ENCODE measurements at regions not wholly inside any gene's neighbourhood (a gene's known extent, or its start where the extent isn't known, plus 50 kb on each side); places are given as distances from the start of the nearest gene placed in this dataset.

DNA sequence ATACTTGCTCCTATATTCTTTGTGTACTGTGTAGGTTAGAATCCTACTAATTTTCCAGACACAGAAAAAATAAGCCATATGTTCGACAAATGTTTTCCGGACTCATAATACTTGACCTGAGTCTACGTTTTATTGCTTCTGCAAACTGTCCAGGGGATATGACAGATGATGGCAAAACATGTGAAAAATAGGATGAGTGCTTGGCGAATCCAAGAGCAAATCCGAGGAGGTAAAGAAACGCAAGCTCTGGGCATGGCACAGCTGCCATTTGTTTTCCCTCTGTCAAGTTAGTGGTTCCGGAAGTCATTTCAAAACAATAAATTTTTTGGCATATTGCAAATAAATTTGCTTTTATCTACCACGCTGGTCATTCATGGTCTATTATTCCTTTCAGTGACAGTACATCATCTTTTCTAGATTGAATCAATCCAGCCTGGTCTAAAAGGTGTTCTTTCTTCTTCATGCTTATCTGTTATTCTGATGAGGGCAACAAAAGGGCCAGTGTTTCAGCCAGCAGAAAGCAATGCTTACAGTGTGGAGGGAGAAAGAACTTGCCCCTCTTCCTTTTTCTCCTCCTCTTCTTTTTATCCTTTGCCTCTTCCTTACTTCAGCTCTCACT, 476.1 kb upstream of the SOX11 start:
- H3K36me3 ChIP-seq (ENCODE audit: insufficient read depth, low read length): no peaks in the 10 kb centered on the region
- H3K9me3 ChIP-seq (ENCODE audit: control insufficient read depth, insufficient read depth, low read length): no peaks in the 10 kb centered on the region
- H3K4me1 ChIP-seq (ENCODE audit: insufficient read depth, low read length): no peaks in the 10 kb centered on the region
- no peak overlapping the region for H3K9ac ChIP-seq (ENCODE audit: low read depth, low read length)

- Histone ChIP-seq H3K9ac (ENCODE audit: low read depth, low read length) (no peak overlapping the region), H3K36me3 (ENCODE audit: insufficient read depth, low read length) (no peaks in the 10 kb centered on the region), H3K4me1 (ENCODE audit: insufficient read depth, low read length) (no peaks in the 10 kb centered on the region), H3K9me3 (ENCODE audit: control insufficient read depth, insufficient read depth, low read length) (no peaks in the 10 kb centered on the region)
These were observed 465.0 kb upstream of the SOX11 start for GRCh38 chr2:5227062-5227699.

- H3K9me3 ChIP-seq (ENCODE audit: control insufficient read depth, insufficient read depth, low read length): no peaks in the 10 kb centered on the region
- no peaks in the 10 kb centered on the region for H3K4me1 ChIP-seq (ENCODE audit: insufficient read depth, low read length)
- H3K9ac ChIP-seq (ENCODE audit: low read depth, low read length): no peak overlapping the region
- no peaks in the 10 kb centered on the region for H3K36me3 ChIP-seq (ENCODE audit: insufficient read depth, low read length)
These were observed 462.6 kb upstream of the SOX11 start for GRCh38 chr2:5229574-5229973.

DNA sequence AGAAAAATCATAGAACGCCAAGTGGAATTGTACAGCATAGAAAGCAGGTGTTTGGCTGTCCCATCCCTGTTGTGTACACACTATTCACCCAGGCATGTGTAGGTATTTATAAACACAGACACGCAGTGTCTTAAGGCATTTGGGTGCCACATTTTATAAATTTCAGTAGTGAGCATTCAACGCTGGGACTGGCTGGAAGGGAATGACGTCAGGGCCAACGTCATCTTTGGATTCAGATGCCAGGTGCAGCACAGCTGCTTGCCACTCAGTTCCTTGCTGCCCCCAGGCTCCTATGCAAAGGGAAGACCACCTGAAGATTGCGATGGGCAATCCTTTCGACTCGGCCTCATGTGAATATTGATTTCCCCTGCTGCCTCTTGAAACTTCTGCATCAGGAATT, 461.7 kb upstream of the SOX11 start:
- no peaks in the 10 kb centered on the region for H3K9me3 ChIP-seq (ENCODE audit: control insufficient read depth, insufficient read depth, low read length)
- no peaks in the 10 kb centered on the region for H3K4me1 ChIP-seq (ENCODE audit: insufficient read depth, low read length)
- no peaks in the 10 kb centered on the region for H3K36me3 ChIP-seq (ENCODE audit: insufficient read depth, low read length)
- H3K9ac ChIP-seq (ENCODE audit: low read depth, low read length): no peak overlapping the region

DNA sequence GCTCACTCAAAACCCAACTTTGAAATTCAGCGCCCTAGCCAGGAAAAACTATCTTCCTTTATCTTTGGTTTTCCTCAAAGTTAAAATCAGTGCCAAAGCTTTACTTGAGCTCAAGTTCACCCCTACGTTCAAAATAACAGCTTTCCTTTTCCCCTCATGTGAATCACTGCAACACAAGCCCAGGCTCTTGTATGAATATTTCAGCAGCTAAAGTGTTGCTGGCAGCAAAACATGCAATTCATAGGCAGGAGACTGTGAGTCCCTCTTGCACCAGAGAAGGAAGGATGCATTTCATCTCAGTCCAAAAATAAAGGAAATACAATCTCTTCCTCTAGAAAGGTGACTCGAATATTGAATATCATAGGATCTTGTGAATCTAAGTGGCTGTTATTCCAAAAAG, 461.3 kb upstream of the SOX11 start:
- H3K36me3 ChIP-seq (ENCODE audit: insufficient read depth, low read length): no peaks in the 10 kb centered on the region
- no peaks in the 10 kb centered on the region for H3K9me3 ChIP-seq (ENCODE audit: control insufficient read depth, insufficient read depth, low read length)
- no peaks in the 10 kb centered on the region for H3K4me1 ChIP-seq (ENCODE audit: insufficient read depth, low read length)
- H3K9ac ChIP-seq (ENCODE audit: low read depth, low read length): no peak overlapping the region

GRCh38 chr2:5231287-5231686, 460.9 kb upstream of the SOX11 start:
- no peaks in the 10 kb centered on the region for H3K36me3 ChIP-seq (ENCODE audit: insufficient read depth, low read length)
- H3K4me1 ChIP-seq (ENCODE audit: insufficient read depth, low read length): no peaks in the 10 kb centered on the region
- no peaks in the 10 kb centered on the region for H3K9me3 ChIP-seq (ENCODE audit: control insufficient read depth, insufficient read depth, low read length)
- H3K9ac ChIP-seq (ENCODE audit: low read depth, low read length): no peak overlapping the region

DNA sequence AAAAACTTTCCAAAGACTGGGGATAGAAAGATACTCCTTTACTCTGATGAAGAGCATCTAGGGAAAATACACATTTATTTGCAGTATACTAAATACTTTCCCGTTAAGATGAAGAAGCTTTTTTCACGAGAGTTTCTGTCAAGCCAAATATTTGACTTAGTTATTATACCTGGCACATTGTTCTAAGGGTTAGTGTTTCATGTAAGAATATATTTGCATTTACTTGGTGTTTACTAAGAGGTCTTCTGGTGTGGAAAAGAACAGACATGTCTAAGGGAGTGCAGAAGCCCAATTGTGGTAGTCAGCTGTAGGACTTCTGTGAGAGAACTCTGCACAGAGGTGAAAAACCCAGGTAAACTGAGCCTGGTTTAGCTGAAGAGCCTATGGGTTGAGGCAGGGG, 457.6 kb upstream of the SOX11 start:
- H3K4me1 ChIP-seq (ENCODE audit: insufficient read depth, low read length): no peaks in the 10 kb centered on the region
- no peaks in the 10 kb centered on the region for H3K36me3 ChIP-seq (ENCODE audit: insufficient read depth, low read length)
- no peaks in the 10 kb centered on the region for H3K9me3 ChIP-seq (ENCODE audit: control insufficient read depth, insufficient read depth, low read length)
- H3K9ac ChIP-seq (ENCODE audit: low read depth, low read length): no peak overlapping the region

GRCh38 chr2:5235701-5236100, 456.5 kb upstream of the SOX11 start:
- H3K9ac ChIP-seq (ENCODE audit: low read depth, low read length): no peak overlapping the region
- H3K36me3 ChIP-seq (ENCODE audit: insufficient read depth, low read length): no peaks in the 10 kb centered on the region
- H3K9me3 ChIP-seq (ENCODE audit: control insufficient read depth, insufficient read depth, low read length): no peaks in the 10 kb centered on the region
- no peaks in the 10 kb centered on the region for H3K4me1 ChIP-seq (ENCODE audit: insufficient read depth, low read length)

DNA sequence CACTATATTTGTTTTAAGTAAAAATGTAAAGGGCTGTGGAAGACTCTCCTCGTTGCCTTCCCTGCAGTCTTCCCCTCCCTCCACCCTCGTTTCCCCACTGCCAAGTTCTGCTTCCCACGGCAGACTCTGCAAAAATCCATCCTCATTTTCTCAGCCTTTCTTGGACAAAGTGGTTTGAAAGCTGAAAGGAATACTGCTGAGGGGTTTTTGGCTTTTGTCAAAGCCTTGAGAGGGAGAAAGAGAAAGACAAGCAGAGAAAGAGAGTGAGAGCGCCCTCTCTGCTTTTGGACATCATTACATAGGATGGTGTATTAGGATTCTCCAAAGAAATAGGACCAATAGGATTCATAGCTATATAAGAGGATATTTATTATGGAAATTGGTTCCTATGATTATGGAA, 455.9 kb upstream of the SOX11 start:
- no peaks in the 10 kb centered on the region for H3K9me3 ChIP-seq (ENCODE audit: control insufficient read depth, insufficient read depth, low read length)
- no peaks in the 10 kb centered on the region for H3K36me3 ChIP-seq (ENCODE audit: insufficient read depth, low read length)
- no peak overlapping the region for H3K9ac ChIP-seq (ENCODE audit: low read depth, low read length)
- no peaks in the 10 kb centered on the region for H3K4me1 ChIP-seq (ENCODE audit: insufficient read depth, low read length)

DNA sequence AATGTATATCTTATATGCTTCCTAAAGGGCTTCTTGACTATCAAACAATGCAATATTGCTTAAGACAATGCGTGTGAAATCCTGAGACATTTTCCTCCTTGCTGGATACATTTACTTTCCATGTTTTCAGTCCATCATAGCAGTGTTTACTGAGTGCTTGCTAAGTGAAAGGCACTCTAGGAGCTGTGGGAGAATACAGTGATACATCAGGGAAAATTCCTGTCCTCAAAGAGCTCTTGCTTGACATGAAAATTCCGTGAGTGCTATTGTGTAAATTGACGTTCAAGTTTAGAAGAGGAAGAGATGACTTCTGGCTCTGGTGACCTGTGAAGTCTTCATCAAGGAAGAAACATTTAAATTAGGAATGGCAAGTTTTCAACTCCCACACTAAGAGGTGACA, 449.4 kb upstream of the SOX11 start:
- Histone ChIP-seq H3K9ac (ENCODE audit: low read depth, low read length) (no peak overlapping the region), H3K4me1 (ENCODE audit: insufficient read depth, low read length) (no peaks in the 10 kb centered on the region; the same call in 1 of the 2 replicates), H3K36me3 (ENCODE audit: insufficient read depth, low read length) (no peaks in the 10 kb centered on the region), H3K9me3 (ENCODE audit: control insufficient read depth, insufficient read depth, low read length) (no peaks in the 10 kb centered on the region)

GRCh38 chr2:5250482-5250881, 441.7 kb upstream of the SOX11 start:
- Histone ChIP-seq H3K4me1 (ENCODE audit: insufficient read depth, low read length) (peaks cover 8% of the 10 kb centered on the region), H3K36me3 (ENCODE audit: insufficient read depth, low read length) (no peaks in the 10 kb centered on the region), H3K9ac (ENCODE audit: low read depth, low read length) (no peak overlapping the region), H3K9me3 (ENCODE audit: control insufficient read depth, insufficient read depth, low read length) (no peaks in the 10 kb centered on the region; the same call in none of the 2 replicates)

DNA sequence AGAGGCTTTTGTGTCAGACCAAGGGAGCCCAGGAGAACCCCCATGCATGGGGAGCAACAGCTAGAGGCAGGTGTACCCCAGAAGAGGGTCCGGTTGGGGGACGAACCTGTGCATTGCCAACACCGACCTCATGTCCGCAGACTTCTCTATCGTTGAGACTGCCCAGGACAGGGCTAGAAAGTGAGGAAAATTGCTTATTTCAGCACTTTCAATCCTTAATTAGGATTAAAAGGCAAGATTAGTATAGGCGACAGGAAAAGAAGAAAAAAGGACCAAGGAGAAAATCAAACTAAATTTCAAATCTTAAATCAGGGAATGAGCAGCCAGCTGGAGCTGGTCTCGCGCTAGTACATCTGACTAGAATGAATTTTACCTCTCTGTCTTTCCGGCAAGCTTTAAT, 438.9 kb upstream of the SOX11 start:
- Histone ChIP-seq H3K36me3 (ENCODE audit: insufficient read depth, low read length) (no peaks in the 10 kb centered on the region), H3K9me3 (ENCODE audit: control insufficient read depth, insufficient read depth, low read length) (no peaks in the 10 kb centered on the region; the same call in none of the 2 replicates), H3K4me1 (ENCODE audit: insufficient read depth, low read length) (peaks cover 8% of the 10 kb centered on the region), H3K9ac (ENCODE audit: low read depth, low read length) (no peak overlapping the region)

GRCh38 chr2:5254791-5255332, 437.3 kb upstream of the SOX11 start:
- no peaks in the 10 kb centered on the region for H3K36me3 ChIP-seq (ENCODE audit: insufficient read depth, low read length)
- H3K9me3 ChIP-seq (ENCODE audit: control insufficient read depth, insufficient read depth, low read length): no peaks in the 10 kb centered on the region; the same call in none of the 2 replicates
- H3K4me1 ChIP-seq (ENCODE audit: insufficient read depth, low read length): peaks cover 4% of the 10 kb centered on the region
- H3K9ac ChIP-seq (ENCODE audit: low read depth, low read length): no peak overlapping the region

DNA sequence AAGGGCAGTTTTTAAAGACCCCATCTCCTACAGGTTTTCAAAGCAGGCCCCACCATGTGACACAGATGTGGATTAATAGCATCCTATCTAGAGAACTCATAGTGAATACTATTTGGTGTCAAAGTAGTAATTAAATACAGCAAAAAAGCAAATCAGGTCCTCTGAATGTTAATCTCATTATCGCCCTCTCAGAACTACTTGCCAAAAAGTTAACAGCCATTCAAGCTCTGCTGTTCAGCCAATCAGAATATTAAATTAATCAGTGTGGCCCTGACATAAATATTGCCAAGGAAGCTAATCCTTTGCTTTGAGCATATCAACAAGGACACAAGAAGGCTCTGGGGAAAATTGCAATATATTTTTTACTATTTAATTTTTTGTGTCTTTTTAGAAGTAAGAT, 428.9 kb upstream of the SOX11 start:
- H3K36me3 ChIP-seq (ENCODE audit: insufficient read depth, low read length): no peaks in the 10 kb centered on the region
- no peaks in the 10 kb centered on the region for H3K4me1 ChIP-seq (ENCODE audit: insufficient read depth, low read length)
- H3K9me3 ChIP-seq (ENCODE audit: control insufficient read depth, insufficient read depth, low read length): no peaks in the 10 kb centered on the region
- H3K9ac ChIP-seq (ENCODE audit: low read depth, low read length): no peak overlapping the region

DNA sequence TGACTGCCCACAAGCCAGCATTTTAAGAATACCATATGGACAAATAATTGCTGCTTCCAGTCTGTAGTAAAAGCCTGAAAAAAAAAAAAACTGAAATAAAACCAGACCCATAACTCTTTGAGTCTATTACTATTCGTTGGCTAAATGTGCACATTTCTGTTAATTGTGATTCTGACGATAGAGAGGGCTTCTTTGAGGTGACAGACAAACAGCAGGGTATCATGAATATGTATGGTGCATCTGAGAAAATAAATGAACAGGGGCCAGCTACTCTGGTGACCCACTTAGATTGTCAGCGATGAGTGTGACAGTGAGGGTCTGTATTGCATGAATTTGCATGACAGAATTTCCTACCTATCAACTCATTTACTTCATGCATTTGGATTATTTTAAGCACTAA, 427.8 kb upstream of the SOX11 start:
- Histone ChIP-seq H3K4me1 (ENCODE audit: insufficient read depth, low read length) (no peaks in the 10 kb centered on the region), H3K9me3 (ENCODE audit: control insufficient read depth, insufficient read depth, low read length) (no peaks in the 10 kb centered on the region), H3K9ac (ENCODE audit: low read depth, low read length) (no peak overlapping the region), H3K36me3 (ENCODE audit: insufficient read depth, low read length) (no peaks in the 10 kb centered on the region)

All from ES-I3 (cell line).